Suprapubic skin (tissue), 3 donors: ENCODE measurements at regions not wholly inside any gene's neighbourhood (a gene's known extent, or its start where the extent isn't known, plus 50 kb on each side); places are given as distances from the start of the nearest gene placed in this dataset.

Experiments
- POLR2A ChIP-seq, 2 donors: fragments of 450-650 bp; IDR thresholded peaks; one replicate each; pipeline ENCODE4 v1.6.1; 2017; ENCODE audit warnings: antibody characterized with exemption in 2 of 2, mild to moderate bottlenecking in 2 of 2, moderate library complexity in 2 of 2
- TF ChIP-seq, protein P1 (sequence below), 2 donors: fragments of 200-600 bp in 1 of 2; fragments of 450-650 bp in 1 of 2; sonication (generic) in 1 of 2; IDR thresholded peaks; one replicate each; pipeline ENCODE4 v1.5.1; 2016 to 2019; ENCODE audit warnings: antibody characterized with exemption in 2 of 2, mild to moderate bottlenecking in 1 of 2, moderate library complexity in 1 of 2

DNA sequence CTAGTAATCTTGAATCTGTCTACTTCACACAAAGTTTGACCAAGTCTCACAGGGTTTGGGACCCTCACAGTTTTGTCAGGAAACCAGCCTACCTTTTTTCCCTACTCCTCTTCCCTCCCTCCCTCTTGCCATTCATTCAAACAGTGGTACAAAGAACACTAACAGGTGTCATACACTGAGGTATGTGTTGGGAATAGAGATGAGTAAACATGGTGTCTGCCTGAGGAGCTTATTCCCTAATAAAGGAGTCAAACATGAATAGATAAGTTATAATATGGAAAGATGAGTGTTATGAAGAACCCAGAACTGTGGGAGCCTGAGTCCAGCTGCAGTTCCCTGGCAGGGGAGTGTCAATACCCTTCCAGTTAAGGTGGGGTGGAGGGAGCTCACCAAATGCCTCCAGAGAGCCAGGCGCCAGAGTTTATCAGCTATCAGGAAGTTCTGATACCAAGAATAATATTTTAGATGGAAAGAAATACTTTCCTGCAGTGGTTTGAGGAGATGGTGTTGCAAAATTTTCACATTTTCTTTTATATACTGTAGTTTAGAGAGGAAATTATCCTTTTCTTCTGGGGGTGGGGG lies 183.4 kb upstream of the NR3C1 start:
- no peak for TF ChIP-seq POLR2A (IDR thresholded peaks at IDR 0.05)
- TF ChIP-seq, protein P1, sequence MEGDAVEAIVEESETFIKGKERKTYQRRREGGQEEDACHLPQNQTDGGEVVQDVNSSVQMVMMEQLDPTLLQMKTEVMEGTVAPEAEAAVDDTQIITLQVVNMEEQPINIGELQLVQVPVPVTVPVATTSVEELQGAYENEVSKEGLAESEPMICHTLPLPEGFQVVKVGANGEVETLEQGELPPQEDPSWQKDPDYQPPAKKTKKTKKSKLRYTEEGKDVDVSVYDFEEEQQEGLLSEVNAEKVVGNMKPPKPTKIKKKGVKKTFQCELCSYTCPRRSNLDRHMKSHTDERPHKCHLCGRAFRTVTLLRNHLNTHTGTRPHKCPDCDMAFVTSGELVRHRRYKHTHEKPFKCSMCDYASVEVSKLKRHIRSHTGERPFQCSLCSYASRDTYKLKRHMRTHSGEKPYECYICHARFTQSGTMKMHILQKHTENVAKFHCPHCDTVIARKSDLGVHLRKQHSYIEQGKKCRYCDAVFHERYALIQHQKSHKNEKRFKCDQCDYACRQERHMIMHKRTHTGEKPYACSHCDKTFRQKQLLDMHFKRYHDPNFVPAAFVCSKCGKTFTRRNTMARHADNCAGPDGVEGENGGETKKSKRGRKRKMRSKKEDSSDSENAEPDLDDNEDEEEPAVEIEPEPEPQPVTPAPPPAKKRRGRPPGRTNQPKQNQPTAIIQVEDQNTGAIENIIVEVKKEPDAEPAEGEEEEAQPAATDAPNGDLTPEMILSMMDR (IDR thresholded peaks at IDR 0.05) = no peak
